G401.6 (cell line): ENCODE measurements at regions not wholly inside any gene's neighbourhood (a gene's known extent, or its start where the extent isn't known, plus 50 kb on each side); places are given as distances from the start of the nearest gene placed in this dataset.
"Not testable (repeated sequence)": the region's sequence is repeated elsewhere in the genome, so short reads cannot be mapped to it uniquely, and the experiment has no call there.

Source experiments
- FAIRE-seq: peaks from 2 replicates; lab custom pipeline; 2012; peaks lifted over from hg19 to GRCh38; lab: Jason Lieb, UNC

GRCh38 chr14:34062353-34062973 lies 111.6 kb upstream of the EGLN3 start:
- FAIRE-seq, result no peak

- FAIRE-seq, result no peak
These were observed 109.8 kb upstream of the EGLN3 start for GRCh38 chr14:34060651-34060999.

GRCh38 chr14:34059925-34060650 lies 109.2 kb upstream of the EGLN3 start:
- FAIRE-seq, result no peak

- no peak for FAIRE-seq
These were observed 108.4 kb upstream of the EGLN3 start for GRCh38 chr14:34059037-34059924.

- FAIRE-seq, result no peak
These were observed 107.6 kb upstream of the EGLN3 start for GRCh38 chr14:34058510-34058909.

- FAIRE-seq, result no peak
These were observed 105.2 kb upstream of the EGLN3 start for GRCh38 chr14:34056046-34056445.

GRCh38 chr14:34055157-34055950 lies 104.5 kb upstream of the EGLN3 start:
- no peak for FAIRE-seq

GRCh38 chr14:34053666-34054065 lies 102.8 kb upstream of the EGLN3 start:
- no peak for FAIRE-seq

GRCh38 chr14:34052658-34053014 lies 101.8 kb upstream of the EGLN3 start:
- FAIRE-seq, result no peak

GRCh38 chr14:34051966-34052657 lies 101.2 kb upstream of the EGLN3 start:
- FAIRE-seq, result no peak

- no peak for FAIRE-seq
These were observed 99.7 kb upstream of the EGLN3 start for GRCh38 chr14:34050606-34051005.

- no peak for FAIRE-seq
These were observed 98.9 kb upstream of the EGLN3 start for GRCh38 chr14:34049790-34050189.

GRCh38 chr14:34049187-34049586 lies 98.3 kb upstream of the EGLN3 start:
- FAIRE-seq, result not testable (repeated sequence)

- FAIRE-seq, result no peak
These were observed 96.1 kb upstream of the EGLN3 start for GRCh38 chr14:34046799-34047520.

- no peak for FAIRE-seq
These were observed 93.9 kb upstream of the EGLN3 start for GRCh38 chr14:34044666-34045306.

- FAIRE-seq, result no peak
These were observed 93.4 kb upstream of the EGLN3 start for GRCh38 chr14:34044373-34044637.

- FAIRE-seq, result no peak
These were observed 92.9 kb upstream of the EGLN3 start for GRCh38 chr14:34043627-34044372.

GRCh38 chr14:34041220-34041619 lies 90.3 kb upstream of the EGLN3 start:
- no peak for FAIRE-seq

- no peak for FAIRE-seq
These were observed 89.9 kb upstream of the EGLN3 start for GRCh38 chr14:34040766-34041165.

- FAIRE-seq, result no peak
These were observed 88.7 kb upstream of the EGLN3 start for GRCh38 chr14:34039428-34040047.
